OCI-LY1 (cell line): ENCODE measurements at regions not wholly inside any gene's neighbourhood (a gene's known extent, or its start where the extent isn't known, plus 50 kb on each side); places are given as distances from the start of the nearest gene placed in this dataset.
"Not testable (repeated sequence)": the region's sequence is repeated elsewhere in the genome, so short reads cannot be mapped to it uniquely, and the experiment has no call there.

Experiments used
- H2AFZ ChIP-seq: fragments of 200-600 bp; sonication (generic), shearing (Covaris generic); 2 replicates; pipeline ENCODE4 v1.6.0; 2014; ENCODE audit warnings: antibody characterized with exemption, mild to moderate bottlenecking, low read length
- H3F3A ChIP-seq: fragments of 200-600 bp; sonication (generic), shearing (Covaris generic); 2 replicates; pipeline ENCODE4 v1.6.0; 2014; ENCODE audit warnings: mild to moderate bottlenecking, antibody characterized with exemption, low read length, moderate library complexity; ENCODE audit not compliant: insufficient read depth
- H3K27ac ChIP-seq: fragments of 200-600 bp; sonication (generic); 2 replicates; pipeline ENCODE4 v1.5.1; 2014; ENCODE audit warnings: low read length, mixed run types, mild to moderate bottlenecking, low read depth; ENCODE audit not compliant: poor library complexity, severe bottlenecking
- H3K27me3 ChIP-seq: fragments of 200-600 bp; sonication (generic); 2 replicates; pipeline ENCODE4 v1.6.0; 2014; ENCODE audit warnings: antibody characterized with exemption, mild to moderate bottlenecking, low read length, moderate library complexity; ENCODE audit not compliant: insufficient read depth
- H3K36me3 ChIP-seq: fragments of 200-600 bp; sonication (generic); 2 replicates; pipeline ENCODE4 v1.6.1; 2014; ENCODE audit warnings: mild to moderate bottlenecking, antibody characterized with exemption, low read length, moderate library complexity, mixed read lengths; ENCODE audit not compliant: insufficient read depth
- H3K4me1 ChIP-seq: fragments of 200-600 bp; sonication (generic); 2 replicates; pipeline ENCODE4 v1.5.1; 2014; ENCODE audit warnings: mild to moderate bottlenecking, low read length, moderate library complexity; ENCODE audit not compliant: insufficient read depth, severe bottlenecking
- H3K4me2 ChIP-seq: fragments of 200-600 bp; sonication (generic), shearing (Covaris generic); 2 replicates; pipeline ENCODE4 v1.6.1; 2014; ENCODE audit warnings: low read length
- H3K4me3 ChIP-seq: fragments of 200-600 bp; sonication (generic); 2 replicates; pipeline ENCODE4 v1.5.1; 2014; ENCODE audit warnings: low read length, low read depth, mild to moderate bottlenecking, mixed read lengths; ENCODE audit not compliant: poor library complexity, severe bottlenecking
- H3K79me2 ChIP-seq: fragments of 200-600 bp; shearing (Covaris generic); 2 replicates; pipeline ENCODE4 v1.6.1; 2016; ENCODE audit warnings: mixed run types, low read length, mixed read lengths; ENCODE audit not compliant: insufficient read depth
- H3K9ac ChIP-seq: fragments of 200-600 bp; sonication (generic), shearing (Covaris generic); 2 replicates; pipeline ENCODE4 v1.6.1; 2014; ENCODE audit warnings: mild to moderate bottlenecking, low read length, mixed read lengths
- H3K9me2 ChIP-seq: fragments of 200-600 bp; sonication (generic), shearing (Covaris generic); 2 replicates; pipeline ENCODE4 v1.6.1; 2014; ENCODE audit warnings: low read depth, mild to moderate bottlenecking, low read length, mixed read lengths
- H3K9me3 ChIP-seq: fragments of 200-600 bp; shearing (Covaris generic); 2 replicates; pipeline ENCODE4 v1.6.1; 2014; ENCODE audit warnings: low read length, mixed read lengths
- H4K20me1 ChIP-seq: fragments of 200-600 bp; sonication (generic), shearing (Covaris generic); 2 replicates; pipeline ENCODE4 v1.6.0; 2016; ENCODE audit warnings: mild to moderate bottlenecking, low read length; ENCODE audit not compliant: insufficient read depth
- EZH2 ChIP-seq: fragments of 200-600 bp; sonication (generic), shearing (Covaris generic); IDR thresholded peaks from 2 replicates; pipeline ENCODE4 v1.8.0; 2017; ENCODE audit warnings: borderline replicate concordance, mixed run types, mild to moderate bottlenecking, antibody characterized with exemption, low read length, moderate library complexity, mixed read lengths
- TF ChIP-seq, protein P1 (sequence below): fragments of 200-600 bp; sonication (generic), shearing (Covaris generic); IDR thresholded peaks from 2 replicates; pipeline ENCODE4 v1.5.1; 2017; ENCODE audit warnings: mild to moderate bottlenecking, antibody characterized with exemption, low read length, moderate library complexity, mixed read lengths

DNA sequence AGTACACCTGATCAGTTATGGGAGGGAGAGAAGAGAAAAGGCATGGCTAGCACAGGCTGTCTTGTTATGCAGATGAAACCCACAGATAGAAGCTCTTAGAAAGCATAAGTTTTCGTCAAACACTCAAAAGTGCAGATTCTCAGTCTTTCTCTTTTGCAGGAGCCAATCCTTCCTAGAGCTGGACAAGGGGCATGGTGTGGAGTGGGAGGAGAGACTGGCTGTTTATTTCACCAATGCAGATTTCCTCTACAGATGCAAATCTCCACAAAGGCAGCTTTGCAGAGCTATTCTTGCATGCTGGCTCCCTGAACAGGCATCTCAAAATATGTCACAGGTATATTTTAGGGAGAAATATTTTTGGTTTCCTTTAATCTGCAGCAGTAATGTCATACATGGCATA, 1400.7 kb downstream of the CDH8 start:
- H3K36me3 ChIP-seq: no peaks in the 10 kb centered on the region
- H3K79me2 ChIP-seq: no peaks in the 10 kb centered on the region
- H3K4me2 ChIP-seq: no peak overlapping the region
- no peaks in the 10 kb centered on the region for H4K20me1 ChIP-seq
- no peaks in the 10 kb centered on the region for H3F3A ChIP-seq
- H3K9ac ChIP-seq: no peak overlapping the region
- H3K27ac ChIP-seq: no peak overlapping the region
- no peaks in the 10 kb centered on the region for H3K9me2 ChIP-seq
- no peaks in the 10 kb centered on the region for H3K9me3 ChIP-seq
- no peaks in the 10 kb centered on the region for H3K4me1 ChIP-seq
- H3K27me3 ChIP-seq: no peaks in the 10 kb centered on the region
- TF ChIP-seq, protein P1, sequence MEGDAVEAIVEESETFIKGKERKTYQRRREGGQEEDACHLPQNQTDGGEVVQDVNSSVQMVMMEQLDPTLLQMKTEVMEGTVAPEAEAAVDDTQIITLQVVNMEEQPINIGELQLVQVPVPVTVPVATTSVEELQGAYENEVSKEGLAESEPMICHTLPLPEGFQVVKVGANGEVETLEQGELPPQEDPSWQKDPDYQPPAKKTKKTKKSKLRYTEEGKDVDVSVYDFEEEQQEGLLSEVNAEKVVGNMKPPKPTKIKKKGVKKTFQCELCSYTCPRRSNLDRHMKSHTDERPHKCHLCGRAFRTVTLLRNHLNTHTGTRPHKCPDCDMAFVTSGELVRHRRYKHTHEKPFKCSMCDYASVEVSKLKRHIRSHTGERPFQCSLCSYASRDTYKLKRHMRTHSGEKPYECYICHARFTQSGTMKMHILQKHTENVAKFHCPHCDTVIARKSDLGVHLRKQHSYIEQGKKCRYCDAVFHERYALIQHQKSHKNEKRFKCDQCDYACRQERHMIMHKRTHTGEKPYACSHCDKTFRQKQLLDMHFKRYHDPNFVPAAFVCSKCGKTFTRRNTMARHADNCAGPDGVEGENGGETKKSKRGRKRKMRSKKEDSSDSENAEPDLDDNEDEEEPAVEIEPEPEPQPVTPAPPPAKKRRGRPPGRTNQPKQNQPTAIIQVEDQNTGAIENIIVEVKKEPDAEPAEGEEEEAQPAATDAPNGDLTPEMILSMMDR: no peak
- TF ChIP-seq EZH2: no peak
- H3K4me3 ChIP-seq: no peak overlapping the region
- no peak overlapping the region for H2AFZ ChIP-seq

- no peaks in the 10 kb centered on the region for H3K9me2 ChIP-seq
- H3K9ac ChIP-seq: no peak overlapping the region
- H3K4me2 ChIP-seq: no peak overlapping the region
- H3K79me2 ChIP-seq: no peaks in the 10 kb centered on the region
- H3K36me3 ChIP-seq: no peaks in the 10 kb centered on the region
- no peaks in the 10 kb centered on the region for H3K4me1 ChIP-seq
- H2AFZ ChIP-seq: no peak overlapping the region
- TF ChIP-seq EZH2: no peak
- TF ChIP-seq, protein P1: no peak
- no peak overlapping the region for H3K27ac ChIP-seq
- no peak overlapping the region for H3K4me3 ChIP-seq
- no peaks in the 10 kb centered on the region for H3K9me3 ChIP-seq
- no peaks in the 10 kb centered on the region for H4K20me1 ChIP-seq
- no peaks in the 10 kb centered on the region for H3K27me3 ChIP-seq
- no peaks in the 10 kb centered on the region for H3F3A ChIP-seq
Measured at GRCh38 chr16:60611844-60612243, 1424.4 kb downstream of the CDH8 start.

GRCh38 chr16:60608971-60609370, 1427.3 kb downstream of the CDH8 start:
- H3K9me3 ChIP-seq: no peaks in the 10 kb centered on the region
- no peak overlapping the region for H3K9ac ChIP-seq
- no peaks in the 10 kb centered on the region for H3K9me2 ChIP-seq
- no peaks in the 10 kb centered on the region for H3K27me3 ChIP-seq
- no peak for TF ChIP-seq EZH2
- TF ChIP-seq, protein P1: no peak
- no peaks in the 10 kb centered on the region for H3F3A ChIP-seq
- no peaks in the 10 kb centered on the region for H3K4me1 ChIP-seq
- no peaks in the 10 kb centered on the region for H4K20me1 ChIP-seq
- no peak overlapping the region for H2AFZ ChIP-seq
- no peak overlapping the region for H3K4me2 ChIP-seq
- no peaks in the 10 kb centered on the region for H3K79me2 ChIP-seq
- H3K4me3 ChIP-seq: no peak overlapping the region
- no peaks in the 10 kb centered on the region for H3K36me3 ChIP-seq
- H3K27ac ChIP-seq: no peak overlapping the region

DNA sequence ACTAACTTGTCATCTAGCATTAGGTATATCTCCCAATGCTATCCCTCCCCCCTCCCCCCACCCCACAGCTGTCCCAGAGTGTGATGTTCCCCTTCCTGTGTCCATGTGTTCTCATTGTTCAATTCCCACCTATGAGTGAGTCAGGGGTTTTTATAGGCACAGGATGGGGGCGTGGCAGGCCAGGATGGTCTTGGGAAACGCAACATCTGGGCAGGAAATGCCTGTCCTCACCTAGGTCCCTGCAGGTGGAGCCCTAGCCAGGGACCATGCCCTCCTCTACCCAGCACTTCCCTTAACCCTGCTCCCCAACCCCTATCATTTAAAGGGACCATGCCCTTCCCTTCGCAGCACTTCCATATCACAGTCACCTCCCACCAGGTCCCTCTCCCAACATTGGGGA, 1430.6 kb downstream of the CDH8 start:
- H3K27me3 ChIP-seq, H3K4me3 ChIP-seq, H3K9me3 ChIP-seq, H3F3A ChIP-seq, H4K20me1 ChIP-seq, H3K4me1 ChIP-seq, H2AFZ ChIP-seq, H3K79me2 ChIP-seq, H3K4me2 ChIP-seq, H3K9ac ChIP-seq, H3K9me2 ChIP-seq, H3K27ac ChIP-seq, H3K36me3 ChIP-seq: not testable (repeated sequence)
